22Rv1 (cell line): ENCODE measurements at regions not wholly inside any gene's neighbourhood (a gene's known extent, or its start where the extent isn't known, plus 50 kb on each side); places are given as distances from the start of the nearest gene placed in this dataset.

Experiments
- ZFX ChIP-seq: fragments of 450-650 bp; IDR thresholded peaks from 2 replicates; pipeline ENCODE4 v1.6.1; 2017; ENCODE audit warnings: antibody characterized with exemption, borderline replicate concordance
- TF ChIP-seq, protein P1 (sequence below): fragments of 450-650 bp; IDR thresholded peaks from 2 replicates; pipeline ENCODE4 v1.5.1; 2017; ENCODE audit warnings: mild to moderate bottlenecking

DNA sequence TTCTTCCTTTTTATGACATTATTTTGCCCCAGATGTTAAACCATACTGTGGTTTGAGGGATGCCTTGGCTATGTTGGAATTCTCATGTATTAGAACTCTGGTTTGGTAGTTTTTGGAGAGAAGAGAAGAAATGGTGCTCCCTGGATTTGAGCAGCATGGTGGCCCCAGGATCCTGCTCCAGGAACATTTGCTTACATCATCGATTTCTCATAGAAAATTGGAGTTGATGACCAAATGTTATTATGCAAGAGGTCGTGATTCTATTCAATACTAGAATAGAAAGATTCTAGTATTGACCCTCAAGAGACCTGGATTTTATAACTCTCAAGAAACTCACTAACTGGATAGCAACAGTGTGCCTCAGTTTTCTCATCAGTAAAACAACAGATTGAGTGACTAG, 77.5 kb upstream of the GNAQ start:
- TF ChIP-seq, protein P1, sequence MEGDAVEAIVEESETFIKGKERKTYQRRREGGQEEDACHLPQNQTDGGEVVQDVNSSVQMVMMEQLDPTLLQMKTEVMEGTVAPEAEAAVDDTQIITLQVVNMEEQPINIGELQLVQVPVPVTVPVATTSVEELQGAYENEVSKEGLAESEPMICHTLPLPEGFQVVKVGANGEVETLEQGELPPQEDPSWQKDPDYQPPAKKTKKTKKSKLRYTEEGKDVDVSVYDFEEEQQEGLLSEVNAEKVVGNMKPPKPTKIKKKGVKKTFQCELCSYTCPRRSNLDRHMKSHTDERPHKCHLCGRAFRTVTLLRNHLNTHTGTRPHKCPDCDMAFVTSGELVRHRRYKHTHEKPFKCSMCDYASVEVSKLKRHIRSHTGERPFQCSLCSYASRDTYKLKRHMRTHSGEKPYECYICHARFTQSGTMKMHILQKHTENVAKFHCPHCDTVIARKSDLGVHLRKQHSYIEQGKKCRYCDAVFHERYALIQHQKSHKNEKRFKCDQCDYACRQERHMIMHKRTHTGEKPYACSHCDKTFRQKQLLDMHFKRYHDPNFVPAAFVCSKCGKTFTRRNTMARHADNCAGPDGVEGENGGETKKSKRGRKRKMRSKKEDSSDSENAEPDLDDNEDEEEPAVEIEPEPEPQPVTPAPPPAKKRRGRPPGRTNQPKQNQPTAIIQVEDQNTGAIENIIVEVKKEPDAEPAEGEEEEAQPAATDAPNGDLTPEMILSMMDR, result no peak
- no peak for TF ChIP-seq ZFX
